B cell (primary cell): ENCODE measurements at regions not wholly inside any gene's neighbourhood (a gene's known extent, or its start where the extent isn't known, plus 50 kb on each side); places are given as distances from the start of the nearest gene placed in this dataset.

Experiments used
- ATAC-seq: fragments of 200-7000 bp; cut with Tn5 transposase; one replicate; pipeline ENCODE4 v1.10.0; 2021; ENCODE audit warnings: low read depth, mild to moderate bottlenecking, moderate number of reproducible peaks, moderate library complexity
- CTCF ChIA-PET: fragments of 350-600 bp; sonication (Branson Sonifier 250); formaldehyde crosslinking; loops from one replicate; lab custom pipeline; 2021; ENCODE audit warnings: antibody characterized with exemption, inconsistent platforms; lab: Charles Lee
- POLR2A ChIA-PET: fragments of 350-600 bp; sonication (Branson Sonifier 250); formaldehyde crosslinking; loops from one replicate; lab custom pipeline; 2021; ENCODE audit warnings: antibody characterized with exemption; lab: Charles Lee
- DNase-seq: peaks from one replicate; pipeline ENCODE4 v3.0.0; 2013
- H2AFZ ChIP-seq: 2 replicates; pipeline ENCODE4 v1.6.1; 2012; ENCODE audit warnings: mild to moderate bottlenecking, low read depth, low read length; ENCODE audit not compliant: insufficient read depth, poor library complexity, severe bottlenecking
- H3K27ac ChIP-seq, 2 donors: 1 replicate in 1 of 2; 2 replicates in 1 of 2; pipeline ENCODE4 v1.5.1; 2012 to 2013; ENCODE audit warnings: low read length in 2 of 2, mild to moderate bottlenecking in 2 of 2, moderate library complexity in 1 of 2
- H3K27me3 ChIP-seq, 4 experiments: fragments of 200-600 bp in 1 of 4; sonication (generic) in 1 of 4; replicated peaks in 1 of 4; 1 replicate in 2 of 4; 2 replicates in 2 of 4; pipeline versions ENCODE4 v1.6.1 to v1.7.0; 2013 to 2016; ENCODE audit warnings: low read length in 3 of 4, mild to moderate bottlenecking in 2 of 4, mixed read lengths in 1 of 4, moderate library complexity in 1 of 4; ENCODE audit not compliant: insufficient read depth in 4 of 4, control insufficient read depth in 3 of 4; ENCODE audit errors: control extremely low read depth in 1 of 4
- H3K36me3 ChIP-seq, 2 experiments: replicated peaks in 1 of 2; 1 replicate in 1 of 2; 2 replicates in 1 of 2; pipeline versions ENCODE4 v1.6.1 to v1.7.1; 2013; ENCODE audit warnings: low read length in 1 of 2; ENCODE audit not compliant: insufficient read depth in 2 of 2, control insufficient read depth in 1 of 2; ENCODE audit errors: control extremely low read depth in 1 of 2, extremely low read depth in 1 of 2
- H3K4me1 ChIP-seq, 2 donors: fragments of 200-600 bp in 1 of 2; sonication (generic) in 1 of 2; 1 replicate in 1 of 2; 2 replicates in 1 of 2; pipeline versions ENCODE4 v1.5.1 to v1.6.1; 2013 to 2017; ENCODE audit warnings: low read length in 2 of 2; ENCODE audit not compliant: control insufficient read depth in 2 of 2, insufficient read depth in 2 of 2
- H3K4me2 ChIP-seq: replicated peaks from 2 replicates; pipeline ENCODE3; 2012; ENCODE audit warnings: mild to moderate bottlenecking, low read depth, low read length; ENCODE audit not compliant: poor library complexity, severe bottlenecking
- H3K4me3 ChIP-seq, 5 experiments: fragments of 200-600 bp in 1 of 5; sonication (generic) in 1 of 5; 1 replicate in 3 of 5; 2 replicates in 2 of 5; pipeline versions ENCODE4 v1.5.1 to v1.7.0; 2011 to 2016; ENCODE audit warnings: low read length in 4 of 5, mild to moderate bottlenecking in 4 of 5, low read depth in 2 of 5, control low read depth in 1 of 5, moderate library complexity in 1 of 5; ENCODE audit not compliant: insufficient read depth in 1 of 5; ENCODE audit errors: control extremely low read depth in 1 of 5, extremely low read depth in 1 of 5
- H3K79me2 ChIP-seq: fragments of 200-600 bp; sonication (generic); one replicate; pipeline ENCODE4 v1.6.0; 2016; ENCODE audit warnings: low read length; ENCODE audit not compliant: control insufficient read depth, insufficient read depth
- H3K9ac ChIP-seq: fragments of 200-600 bp; sonication (generic); 2 replicates; pipeline ENCODE4 v1.6.1; 2017; ENCODE audit warnings: mild to moderate bottlenecking, low read length, moderate library complexity
- H3K9me3 ChIP-seq, 3 donors: one replicate each; pipeline versions ENCODE4 v1.6.1 to v1.7.1; 2013; ENCODE audit warnings: low read length in 2 of 3; ENCODE audit not compliant: control insufficient read depth in 2 of 3, insufficient read depth in 1 of 3; ENCODE audit errors: control extremely low read depth in 1 of 3
- H4K20me1 ChIP-seq: 2 replicates; pipeline ENCODE4 v1.6.0; 2012; ENCODE audit warnings: mild to moderate bottlenecking, low read length; ENCODE audit not compliant: insufficient read depth, control insufficient read depth, poor library complexity, severe bottlenecking
- H3K27ac Mint-ChIP-seq: one replicate; pipeline ENCODE4 v1.8.0; 2021; ENCODE audit warnings: mixed read lengths
- H3K27me3 Mint-ChIP-seq: one replicate; pipeline ENCODE4 v1.8.0; 2021; ENCODE audit warnings: mixed read lengths
- H3K4me1 Mint-ChIP-seq: one replicate; pipeline ENCODE4 v1.8.0; 2021; ENCODE audit warnings: mixed read lengths
- H3K4me3 Mint-ChIP-seq: one replicate; pipeline ENCODE4 v1.8.0; 2021; ENCODE audit warnings: mixed read lengths
- H3K9me3 Mint-ChIP-seq: one replicate; pipeline ENCODE4 v1.8.0; 2022; ENCODE audit warnings: mixed read lengths; ENCODE audit not compliant: insufficient read depth
- CTCF ChIP-seq: fragments of 200-600 bp; IDR thresholded peaks from one replicate; pipeline ENCODE4 v1.8.0; 2022; ENCODE audit warnings: antibody characterized with exemption, mild to moderate bottlenecking
- EZH2 ChIP-seq: IDR thresholded peaks from 2 replicates; pipeline ENCODE4 v1.6.1; 2012; ENCODE audit warnings: borderline replicate concordance, low read depth, mild to moderate bottlenecking, moderate library complexity, low read length; ENCODE audit not compliant: insufficient read depth, poor library complexity, severe bottlenecking
- WGBS: methylation state at CpG from one replicate; pipeline ENCODE4 v1.1.5; 2013; ENCODE audit warnings: missing lambda C conversion rate; ENCODE audit not compliant: insufficient coverage; 5-methylcytosine and 5-hydroxymethylcytosine counted together
- intact Hi-C: fragments of 100-400 bp; cut with micrococcal nuclease; formaldehyde crosslinking; loops from one replicate; pipeline ENCODE4 v1.10.0; 2022

DNA sequence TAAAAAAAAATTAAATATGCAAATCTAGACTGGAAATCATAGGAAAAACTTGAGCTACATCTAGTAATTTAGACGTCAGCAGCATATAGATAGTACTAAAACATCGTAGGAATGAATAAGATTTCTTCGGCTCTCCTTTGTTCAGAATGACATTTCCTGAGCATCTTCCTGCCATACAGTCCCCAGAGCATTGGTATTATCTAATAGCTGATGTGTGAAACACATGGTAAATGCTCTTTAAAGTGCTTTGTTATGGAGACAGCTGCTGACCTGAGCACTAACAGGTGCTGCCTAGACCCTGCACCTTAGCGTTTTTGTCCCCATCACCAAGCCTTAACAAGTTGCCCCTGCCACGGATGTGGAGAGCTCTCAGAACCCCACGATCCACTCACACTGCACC lies 692.3 kb upstream of the PIK3C3 start:
- H3K27ac Mint-ChIP-seq = no peak overlapping the region
- intact Hi-C loops = no loop called here
- H3K36me3 ChIP-seq = no peaks in the 10 kb centered on the region
- TF ChIP-seq EZH2 (no peak), CTCF (no peak)
- H3K27me3 ChIP-seq = no peaks in the 10 kb centered on the region
- 67% methylated on average over 2 of the region's 6 CpGs for WGBS
- no peak overlapping the region for H3K9ac ChIP-seq
- H3K27ac ChIP-seq = no peak overlapping the region
- ChIA-PET POLR2A (no interaction called here), CTCF (no interaction called here)
- no peaks in the 10 kb centered on the region for H3K4me1 ChIP-seq
- no peak overlapping the region for H3K4me3 ChIP-seq
- H3K4me2 ChIP-seq = no peak overlapping the region
- DNase-seq = no peak
- no peaks in the 10 kb centered on the region for H3K9me3 ChIP-seq
- H3K79me2 ChIP-seq = no peaks in the 10 kb centered on the region
- no peak overlapping the region for H3K4me3 Mint-ChIP-seq
- ATAC-seq = no peak
- no peaks in the 10 kb centered on the region for H3K4me1 Mint-ChIP-seq
- H3K9me3 Mint-ChIP-seq = peaks cover 3% of the 10 kb centered on the region
- no peaks in the 10 kb centered on the region for H4K20me1 ChIP-seq
- H3K27me3 Mint-ChIP-seq = no peaks in the 10 kb centered on the region
- H2AFZ ChIP-seq = no peak overlapping the region

GRCh38 chr18:41244591-41245037 lies 710.4 kb upstream of the PIK3C3 start:
- Histone ChIP-seq H3K4me2 (no peak overlapping the region), H3K9ac (no peak overlapping the region), H3K27me3 (no peaks in the 10 kb centered on the region), H3K4me1 (no peaks in the 10 kb centered on the region), H4K20me1 (no peaks in the 10 kb centered on the region), H3K36me3 (no peaks in the 10 kb centered on the region), H3K9me3 (peaks cover 0 to 1% (median 0%) of the 10 kb centered on the region in 3 donors), H3K4me3 (no peak overlapping the region), H3K79me2 (no peaks in the 10 kb centered on the region), H3K27ac (no peak overlapping the region), H2AFZ (no peak overlapping the region)
- ATAC-seq = no peak
- Mint-ChIP-seq H3K4me1 (no peaks in the 10 kb centered on the region), H3K27me3 (no peaks in the 10 kb centered on the region), H3K27ac (no peak overlapping the region), H3K9me3 (peaks cover 2% of the 10 kb centered on the region), H3K4me3 (no peak overlapping the region)
- ChIA-PET POLR2A (no interaction called here), CTCF (no interaction called here)
- intact Hi-C loops = no loop called here
- TF ChIP-seq CTCF (no peak), EZH2 (no peak)
- WGBS = no CpG with 5 or more reads among the region's 3 CpGs
- no peak for DNase-seq
